ENCODE measurements at regions not wholly inside any gene's neighbourhood (a gene's known extent, or its start where the extent isn't known, plus 50 kb on each side); places are given as distances from the start of the nearest gene placed in this dataset.
"Not testable (repeated sequence)": the region's sequence is repeated elsewhere in the genome, so short reads cannot be mapped to it uniquely, and the experiment has no call there.

- DNase-seq: no peak
These were observed 573.5 kb downstream of the ANKRD50 start for GRCh38 chr4:124139044-124139443.

GRCh38 chr4:124143632-124144031, 568.9 kb downstream of the ANKRD50 start:
- no peak for DNase-seq

DNA sequence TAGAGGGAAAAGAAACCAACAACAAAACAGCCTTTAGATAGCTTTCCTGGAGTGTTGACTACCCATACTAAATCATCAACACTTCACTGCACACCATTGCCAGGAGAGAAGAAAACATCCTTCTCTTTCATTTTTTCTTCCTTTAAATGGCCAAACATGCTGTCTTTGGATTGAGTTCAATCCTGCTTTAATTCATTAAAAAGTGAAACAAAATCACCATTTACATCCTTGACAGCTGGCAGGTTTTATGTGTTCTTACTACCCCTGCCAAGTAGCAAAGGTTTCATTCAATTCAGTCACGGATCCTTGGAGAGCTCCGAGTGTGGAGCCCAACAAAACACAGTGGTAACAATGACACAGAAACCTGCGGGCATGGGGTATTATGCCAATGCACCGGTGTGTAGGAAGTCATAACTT, 568.3 kb downstream of the ANKRD50 start:
- no peak for DNase-seq

- no peak for DNase-seq
These were observed 566.5 kb downstream of the ANKRD50 start for GRCh38 chr4:124146068-124146467.

- no peak for DNase-seq
These were observed 561.5 kb downstream of the ANKRD50 start for GRCh38 chr4:124151031-124151430.

- peak; percentile 53 for DNase-seq
These were observed 560.4 kb downstream of the ANKRD50 start for GRCh38 chr4:124152132-124152531.

- DNase-seq: no peak
These were observed 557.3 kb downstream of the ANKRD50 start for GRCh38 chr4:124155239-124155638.

- no peak for DNase-seq
These were observed 555.0 kb downstream of the ANKRD50 start for GRCh38 chr4:124157396-124158083.

GRCh38 chr4:124163401-124163800, 549.1 kb downstream of the ANKRD50 start:
- no peak for DNase-seq

- DNase-seq: no peak
These were observed 544.9 kb downstream of the ANKRD50 start for GRCh38 chr4:124167602-124168001.

DNA sequence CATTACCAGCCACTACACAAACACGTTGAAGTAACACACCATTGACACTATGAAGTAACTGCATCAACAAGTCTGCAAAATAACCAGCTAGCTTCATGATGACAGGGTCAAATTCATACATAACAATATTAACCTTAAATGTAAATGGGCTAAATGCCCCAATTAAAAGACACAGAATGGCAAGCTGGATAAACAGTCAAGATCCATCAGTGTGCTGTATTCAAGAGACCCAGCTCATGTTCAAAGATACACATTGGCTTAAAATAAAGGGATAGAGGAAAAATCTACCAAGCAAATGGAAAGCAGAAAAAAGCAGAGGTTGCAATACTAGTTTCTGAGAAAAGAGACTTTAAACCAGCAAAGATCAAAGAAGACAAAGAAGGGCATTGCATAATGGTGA, 543.0 kb downstream of the ANKRD50 start:
- DNase-seq: not testable (repeated sequence)

- no peak for DNase-seq
These were observed 538.6 kb downstream of the ANKRD50 start for GRCh38 chr4:124173912-124174311.

DNA sequence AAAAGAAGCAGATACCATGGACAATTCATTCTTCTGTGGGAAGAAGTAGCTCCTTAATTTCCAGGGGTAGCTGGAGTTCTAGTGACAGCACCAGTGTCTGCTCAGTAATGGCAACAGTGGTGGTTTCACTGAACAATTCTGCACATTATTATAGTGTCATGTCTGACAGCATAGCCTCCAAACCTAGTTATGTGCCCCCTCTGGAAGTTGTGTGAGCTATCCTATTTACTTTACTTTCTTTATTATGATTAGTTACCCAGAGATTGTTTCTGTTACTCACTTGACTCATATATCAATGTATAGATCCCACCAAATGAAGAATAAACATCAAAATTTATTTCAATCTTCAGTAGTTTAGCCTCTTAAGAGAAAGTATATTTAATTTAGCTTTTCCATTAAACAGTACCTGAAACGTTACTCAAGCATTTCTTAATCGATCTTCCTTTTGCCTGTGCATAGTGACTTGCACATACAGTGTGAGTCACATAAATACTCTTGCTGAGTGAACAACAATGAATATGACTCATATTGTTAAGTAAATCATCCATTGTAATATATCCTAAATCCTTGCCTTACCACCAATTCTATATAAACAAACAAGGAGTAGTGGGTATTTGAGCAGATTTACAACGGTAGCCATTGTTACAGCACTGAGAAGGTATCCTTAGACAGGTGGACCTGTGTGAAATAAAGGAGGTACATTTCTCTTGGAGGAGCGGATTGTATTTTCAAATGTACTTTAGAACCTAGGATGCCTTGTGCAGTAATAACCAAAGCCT, 534.7 kb downstream of the ANKRD50 start:
- DNase-seq: no peak

DNA sequence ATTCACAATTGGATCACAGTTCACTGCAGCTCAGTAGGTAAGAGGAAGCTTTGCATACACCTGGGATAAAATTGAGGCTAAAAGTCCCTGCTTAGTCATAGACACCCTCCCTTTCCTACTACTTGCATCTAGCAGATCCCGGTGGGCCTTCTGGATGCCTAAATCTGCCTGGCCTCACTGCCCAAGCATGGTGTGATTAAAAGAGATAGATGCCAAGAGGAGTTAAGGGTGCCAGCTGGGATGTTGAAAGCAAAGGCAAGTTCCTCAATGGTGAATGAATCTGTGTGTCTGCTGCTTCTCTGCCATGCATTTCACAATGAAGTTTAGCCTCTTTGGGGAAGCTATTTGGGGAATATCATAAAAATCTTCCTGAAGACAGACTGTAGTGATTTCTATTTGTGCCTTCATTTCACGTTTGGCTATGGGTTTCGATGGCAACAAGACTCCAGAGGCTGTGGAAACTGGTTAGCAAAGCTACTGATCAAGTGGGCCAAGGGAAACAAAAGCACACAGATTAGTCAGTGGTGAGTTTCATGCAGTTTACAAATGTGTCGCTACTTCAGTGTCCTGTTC, 534.0 kb downstream of the ANKRD50 start:
- no peak for DNase-seq

- DNase-seq: no peak
These were observed 532.9 kb downstream of the ANKRD50 start for GRCh38 chr4:124179506-124180186.

DNA sequence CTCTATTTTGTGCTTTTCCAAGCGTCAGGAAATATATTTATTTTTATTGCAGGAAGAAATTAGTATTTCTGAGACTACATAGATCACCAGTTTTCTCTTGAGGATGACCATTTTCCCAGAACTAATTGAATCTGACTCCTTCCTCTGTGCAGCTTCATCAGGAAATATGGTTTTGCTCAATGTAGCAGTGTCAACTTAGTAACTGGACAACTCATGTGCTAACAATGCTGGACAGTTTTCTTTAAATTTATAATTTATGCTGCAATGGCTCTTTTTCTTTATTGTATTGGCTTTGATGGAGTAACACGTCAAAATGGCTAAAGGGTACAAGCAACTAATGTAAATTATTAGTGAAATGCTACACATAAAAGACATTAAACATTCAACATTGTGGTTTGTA, 531.5 kb downstream of the ANKRD50 start:
- DNase-seq: no peak

DNA sequence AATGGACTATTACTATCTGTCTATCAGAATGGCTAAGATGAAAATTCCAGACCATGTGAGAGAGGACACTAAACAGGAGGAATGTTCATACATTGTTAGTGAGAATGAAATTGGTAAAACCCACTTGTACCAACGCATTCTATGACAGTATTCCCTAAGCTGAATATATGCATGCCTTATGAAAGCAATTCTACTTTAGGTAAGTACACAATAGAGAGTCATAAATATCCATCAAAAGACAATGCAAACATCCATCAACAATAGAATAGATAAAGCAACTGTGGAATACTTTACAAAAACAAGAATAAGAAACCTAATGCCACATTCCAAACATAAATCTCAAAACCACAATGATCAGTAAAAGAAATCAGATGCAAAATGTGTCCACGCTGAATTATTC, 529.3 kb downstream of the ANKRD50 start:
- DNase-seq: no peak

GRCh38 chr4:124183926-124184325, 528.6 kb downstream of the ANKRD50 start:
- no peak for DNase-seq

- DNase-seq: no peak
These were observed 527.7 kb downstream of the ANKRD50 start for GRCh38 chr4:124184792-124185191.

DNA sequence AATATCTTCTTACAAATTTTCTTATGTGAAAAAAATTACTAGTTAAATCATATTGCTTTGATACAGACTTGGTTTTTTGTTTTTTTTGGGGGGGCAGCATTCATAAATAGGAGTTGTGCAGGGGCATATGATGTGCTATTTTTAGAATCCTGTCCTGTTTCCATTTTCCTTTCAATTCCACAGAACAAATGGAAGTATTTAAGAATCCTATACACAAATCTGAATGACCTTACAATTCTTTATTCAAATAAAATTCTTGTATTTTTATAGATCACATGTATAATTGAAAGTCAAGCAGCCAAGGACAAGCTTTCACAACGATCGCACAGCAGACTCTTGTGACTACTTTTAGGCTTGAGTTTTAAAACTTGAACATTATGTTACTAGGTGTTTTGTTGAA, 523.9 kb downstream of the ANKRD50 start:
- DNase-seq: no peak

DNA sequence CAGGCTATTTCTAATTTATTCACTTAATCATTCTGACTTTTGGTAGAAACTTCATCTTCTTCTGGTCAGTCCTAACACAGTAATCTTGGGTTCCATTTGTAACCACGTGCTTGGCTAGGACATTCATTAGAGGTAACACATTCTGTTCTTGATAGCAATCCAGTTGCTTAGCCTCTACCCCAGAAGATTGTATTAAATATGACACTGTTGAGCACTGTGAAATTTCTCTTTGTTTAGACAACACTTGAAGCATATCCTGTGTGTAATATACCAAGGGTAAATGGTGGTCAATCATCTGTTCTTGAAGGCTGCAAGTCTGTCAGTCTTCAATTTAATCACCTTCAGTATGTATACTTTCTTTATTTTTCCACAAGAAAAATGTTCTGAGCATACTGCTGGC, 523.0 kb downstream of the ANKRD50 start:
- no peak for DNase-seq

DNA sequence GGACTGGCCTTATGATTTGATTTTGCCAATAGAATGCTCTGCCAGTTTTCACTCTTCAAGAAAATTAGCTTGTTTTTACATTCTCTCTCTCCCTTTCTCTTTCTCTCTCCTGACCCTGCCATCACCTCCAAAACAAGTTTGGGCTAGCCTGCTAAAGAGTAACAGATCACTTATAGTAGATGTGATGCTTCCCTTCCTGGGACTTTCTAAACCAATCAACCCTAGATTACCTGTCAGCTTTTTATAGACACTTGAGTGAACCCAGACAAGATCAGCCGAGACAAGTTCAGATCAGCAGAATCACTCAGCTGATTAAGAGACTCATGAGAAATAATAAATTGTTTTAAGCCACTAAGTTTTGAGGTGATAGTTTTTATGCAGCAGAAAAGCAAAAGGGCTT, 521.2 kb downstream of the ANKRD50 start:
- no peak for DNase-seq

DNA sequence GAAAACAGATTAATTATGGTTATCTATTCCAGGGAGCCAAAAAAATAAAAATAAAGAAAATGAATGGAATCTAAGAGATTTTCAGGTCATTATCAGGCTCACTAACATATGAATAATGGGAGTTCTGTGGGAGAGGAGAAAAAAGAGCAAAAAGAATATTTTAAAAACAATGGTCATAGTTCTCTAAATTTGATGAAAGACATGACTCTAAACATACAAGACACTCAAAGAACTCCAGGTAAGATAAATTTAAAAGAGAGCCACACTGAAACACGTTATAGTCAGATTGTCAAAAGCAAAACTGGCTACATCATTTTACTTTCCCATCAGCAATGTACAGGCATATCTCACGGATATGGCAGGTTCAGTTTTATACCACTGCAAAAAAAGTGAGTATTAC, 520.0 kb downstream of the ANKRD50 start:
- no peak for DNase-seq

- no peak for DNase-seq
These were observed 513.3 kb downstream of the ANKRD50 start for GRCh38 chr4:124199185-124199584.

Measured in right forelimb (tissue), 1 donor.